ENCODE measurements at regions not wholly inside any gene's neighbourhood (a gene's known extent, or its start where the extent isn't known, plus 50 kb on each side); places are given as distances from the start of the nearest gene placed in this dataset.

DNA sequence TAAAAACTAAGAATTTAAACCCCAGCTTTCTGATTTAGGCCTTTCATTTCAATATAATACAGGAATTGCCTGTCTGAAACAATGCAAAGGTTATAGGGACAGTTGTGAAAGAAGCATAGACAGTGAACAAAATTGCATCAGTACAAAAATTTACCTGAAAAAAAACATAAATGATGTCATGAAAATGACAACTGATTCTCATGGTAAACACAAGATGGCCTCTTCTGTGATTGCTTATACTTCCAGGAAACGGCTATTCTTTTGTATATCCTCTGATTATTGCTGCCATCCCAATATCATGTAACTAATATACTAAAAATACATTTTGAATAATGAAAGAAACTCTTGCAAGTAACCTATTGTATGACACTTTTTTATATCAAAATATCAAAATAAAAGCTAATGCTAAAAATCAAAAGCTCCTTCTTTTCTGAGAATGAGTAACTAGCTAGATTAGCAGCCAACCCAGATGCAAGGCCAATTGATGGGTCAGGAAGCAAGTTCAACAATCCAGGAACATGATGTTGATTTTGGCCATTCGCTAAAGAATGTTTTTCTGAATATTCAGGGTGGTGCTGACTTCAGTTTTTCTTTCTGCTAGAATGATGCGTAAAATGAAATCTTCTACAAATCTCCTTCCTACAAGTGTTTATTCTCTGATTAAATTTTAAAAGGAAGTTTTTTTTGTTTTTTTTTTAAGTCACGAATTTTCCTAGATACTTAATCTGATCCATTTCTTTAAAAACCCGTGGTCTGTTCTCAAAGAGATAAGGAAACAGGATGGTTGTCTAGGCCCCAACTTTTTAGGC, 83.6 kb downstream of the ALX1 start:
- DNase-seq (ENCODE audit: low read depth in 1 of 2, low spot score in 2 of 2) (no peak), FAIRE-seq (no peak)
- Histone ChIP-seq H4K5ac (ENCODE audit: insufficient read length, low read depth, low read length) (no peak overlapping the region), H2AK5ac (ENCODE audit: low read depth, low read length) (no peak overlapping the region), H4K91ac (replicated peaks; ENCODE audit: insufficient read length, low read length) (no peak overlapping the region), H2BK20ac (ENCODE audit: low read length) (no peak overlapping the region), H3K27ac (ENCODE audit: low read depth, low read length) (no peak overlapping the region), H3K23me2 (ENCODE audit: low read depth, low read length) (no peaks in the 10 kb centered on the region), H3K4me2 (ENCODE audit: insufficient read depth in 1 of 2, low read depth in 2 of 2, low read length in 2 of 2) (no peak overlapping the region), H3K27me3 (replicated peaks in 1 of 4; ENCODE audit: control insufficient read depth in 3 of 4, extremely low read depth in 1 of 4, insufficient read depth in 3 of 4, low read length in 3 of 4) (no peaks in the 10 kb centered on the region), H3K18ac (ENCODE audit: extremely low read depth, low read length) (no peak overlapping the region), H2BK12ac (ENCODE audit: low read depth, low read length) (no peak overlapping the region), H4K8ac (ENCODE audit: extremely low read depth, insufficient read depth, low read length) (no peak overlapping the region), H3K79me1 (ENCODE audit: low read depth, low read length) (no peaks in the 10 kb centered on the region), H3K23ac (ENCODE audit: insufficient read length) (no peak overlapping the region), H3K9ac (replicated peaks in 1 of 4; ENCODE audit: extremely low read depth in 1 of 4, low read depth in 3 of 4, low read length in 3 of 4) (no peak overlapping the region), H3K9me3 (ENCODE audit: insufficient read depth in 2 of 2, low read depth in 1 of 2, low read length in 1 of 2) (no peaks in the 10 kb centered on the region), H3K79me2 (ENCODE audit: control insufficient read depth in 1 of 2, insufficient read depth in 2 of 2, low read length in 2 of 2) (no peaks in the 10 kb centered on the region), H3K4me3 (ENCODE audit: extremely low read depth in 1 of 4, insufficient read depth in 2 of 4, low read depth in 3 of 4, low read length in 4 of 4) (no peak overlapping the region), H2BK15ac (ENCODE audit: low read length) (no peak overlapping the region), H3K4me1 (replicated peaks in 1 of 4; ENCODE audit: control insufficient read depth in 3 of 4, insufficient read depth in 4 of 4, low read length in 3 of 4) (no peaks in the 10 kb centered on the region), H3K36me3 (ENCODE audit: control insufficient read depth in 2 of 4, insufficient read depth in 4 of 4, low read length in 3 of 4) (no peaks in the 10 kb centered on the region), H2BK5ac (ENCODE audit: low read depth, low read length) (no peak overlapping the region), H3K56ac (replicated peaks; ENCODE audit: insufficient read length, low read depth, low read length) (no peak overlapping the region), H2BK120ac (replicated peaks; ENCODE audit: low read depth, low read length) (no peak overlapping the region), H3K14ac (ENCODE audit: insufficient read length) (no peak overlapping the region), H3K4ac (replicated peaks; ENCODE audit: insufficient read length, low read depth, low read length) (no peak overlapping the region), H4K20me1 (replicated peaks in 1 of 2; ENCODE audit: control insufficient read depth in 1 of 2, insufficient read depth in 2 of 2, low read length in 2 of 2) (no peaks in the 10 kb centered on the region), H2AFZ (ENCODE audit: low read length) (no peak overlapping the region)
- TF ChIP-seq SAP30 (IDR thresholded peaks at IDR 0.05; ENCODE audit: insufficient read depth, insufficient replicate concordance, low read length), result no peak
- no peak for TF ChIP-seq CHD1 (IDR thresholded peaks at IDR 0.05; ENCODE audit: low read depth, low read length)
- TF ChIP-seq NRF1 (IDR thresholded peaks at IDR 0.05; ENCODE audit: low read depth, low read length), result no peak
- TF ChIP-seq ASH2L (IDR thresholded peaks at IDR 0.05; ENCODE audit: low read length), result no peak
- TF ChIP-seq CBX8 (IDR thresholded peaks at IDR 0.05; ENCODE audit: borderline replicate concordance, low read depth, low read length), result no peak
- no peak for TF ChIP-seq HDAC2 (IDR thresholded peaks at IDR 0.05; ENCODE audit: borderline replicate concordance in 1 of 2, low read depth in 2 of 2, low read length in 2 of 2)
- TF ChIP-seq POU5F1 (IDR thresholded peaks at IDR 0.05; ENCODE audit: low read depth, low read length), result no peak
- WGBS, 2 experiments (ENCODE audit: extremely low coverage in 1 of 2, insufficient coverage in 1 of 2, insufficient read length in 1 of 2, insufficient replicate concordance in 2 of 2, low coverage in 1 of 2, low lambda C conversion rate in 2 of 2, missing lambda C conversion rate in 1 of 2), result 87% methylated on average over 5 of the region's 5 CpGs; no CpG with 5 or more reads in 1 of the 2 experiments
- POLR2A ChIA-PET (ENCODE audit: partially characterized antibody), result interaction anchor here (0.6 kb wide), 1 partner anchor 76 kb away, joined by 3 read pairs; no protein-coding TSS in a partner anchor
- CTCF ChIA-PET (ENCODE audit: partially characterized antibody), result no interaction called here
